CD4-positive, alpha-beta memory T cell (primary cell): ENCODE measurements at regions not wholly inside any gene's neighbourhood (a gene's known extent, or its start where the extent isn't known, plus 50 kb on each side); places are given as distances from the start of the nearest gene placed in this dataset.
"Not testable (repeated sequence)": the region's sequence is repeated elsewhere in the genome, so short reads cannot be mapped to it uniquely, and the experiment has no call there.

Experiments
- CTCF ChIA-PET: fragments of 350-600 bp; sonication (Branson Sonifier 250); formaldehyde crosslinking; loops from one replicate; lab custom pipeline; 2021; ENCODE audit warnings: inconsistent platforms; ENCODE audit not compliant: partially characterized antibody; lab: Charles Lee
- POLR2A ChIA-PET: fragments of 350-600 bp; sonication (Branson Sonifier 250); formaldehyde crosslinking; loops from one replicate; lab custom pipeline; 2021; ENCODE audit not compliant: partially characterized antibody; lab: Charles Lee
- DNase-seq, 5 donors: peaks; one replicate each; pipeline versions ENCODE4 v3.0.0 to v3.0.0-alpha.2; 2020 to 2022; ENCODE audit warnings: mixed read lengths in 1 of 5
- H3K27ac ChIP-seq: one replicate; pipeline ENCODE4 v1.7.0; 2013; ENCODE audit warnings: low read depth, low read length
- H3K27me3 ChIP-seq: 2 replicates; pipeline ENCODE4 v1.7.0; 2013; ENCODE audit warnings: mild to moderate bottlenecking, low read length, moderate library complexity; ENCODE audit not compliant: insufficient read depth
- H3K36me3 ChIP-seq: 2 replicates; pipeline ENCODE4 v1.7.0; 2013; ENCODE audit warnings: mild to moderate bottlenecking, low read length, moderate library complexity; ENCODE audit not compliant: insufficient read depth
- H3K4me1 ChIP-seq: 2 replicates; pipeline ENCODE4 v1.7.0; 2013; ENCODE audit warnings: mild to moderate bottlenecking, low read length, moderate library complexity; ENCODE audit not compliant: insufficient read depth
- H3K4me3 ChIP-seq, 2 donors: one replicate each; pipeline ENCODE4 v1.7.0; 2013; ENCODE audit warnings: low read length in 2 of 2, mild to moderate bottlenecking in 1 of 2
- H3K9me3 ChIP-seq, 2 donors: one replicate each; pipeline ENCODE4 v1.7.0; 2013; ENCODE audit warnings: low read length in 2 of 2, control low read depth in 1 of 2; ENCODE audit not compliant: control insufficient read depth in 1 of 2
- H3K27ac Mint-ChIP-seq, 7 donors: one replicate each; pipeline ENCODE4 v1.8.0; 2020 to 2021; ENCODE audit warnings: mixed read lengths in 7 of 7, mild to moderate bottlenecking in 6 of 7, inconsistent platforms in 3 of 7, moderate library complexity in 3 of 7
- H3K27me3 Mint-ChIP-seq, 2 donors: one replicate each; pipeline ENCODE4 v1.8.0; 2020 to 2021; ENCODE audit warnings: mixed read lengths in 2 of 2
- H3K36me3 Mint-ChIP-seq, 2 donors: one replicate each; pipeline ENCODE4 v1.8.0; 2020 to 2021; ENCODE audit warnings: mixed read lengths in 2 of 2, inconsistent platforms in 1 of 2, mild to moderate bottlenecking in 1 of 2
- H3K4me1 Mint-ChIP-seq, 4 donors: one replicate each; pipeline ENCODE4 v1.8.0; 2020 to 2021; ENCODE audit warnings: mixed read lengths in 4 of 4, mild to moderate bottlenecking in 1 of 4
- H3K4me3 Mint-ChIP-seq, 8 donors: one replicate each; pipeline ENCODE4 v1.8.0; 2020 to 2021; ENCODE audit warnings: mixed read lengths in 8 of 8, mild to moderate bottlenecking in 7 of 8, moderate library complexity in 6 of 8, inconsistent platforms in 3 of 8
- H3K9me3 Mint-ChIP-seq, 8 donors: one replicate each; pipeline ENCODE4 v1.8.0; 2020 to 2021; ENCODE audit warnings: mixed read lengths in 8 of 8, mild to moderate bottlenecking in 5 of 8, inconsistent platforms in 3 of 8, moderate library complexity in 1 of 8
- intact Hi-C: fragments of 100-400 bp; cut with micrococcal nuclease; formaldehyde crosslinking; loops from one replicate; pipeline ENCODE4 v1.15.1; 2023

DNA sequence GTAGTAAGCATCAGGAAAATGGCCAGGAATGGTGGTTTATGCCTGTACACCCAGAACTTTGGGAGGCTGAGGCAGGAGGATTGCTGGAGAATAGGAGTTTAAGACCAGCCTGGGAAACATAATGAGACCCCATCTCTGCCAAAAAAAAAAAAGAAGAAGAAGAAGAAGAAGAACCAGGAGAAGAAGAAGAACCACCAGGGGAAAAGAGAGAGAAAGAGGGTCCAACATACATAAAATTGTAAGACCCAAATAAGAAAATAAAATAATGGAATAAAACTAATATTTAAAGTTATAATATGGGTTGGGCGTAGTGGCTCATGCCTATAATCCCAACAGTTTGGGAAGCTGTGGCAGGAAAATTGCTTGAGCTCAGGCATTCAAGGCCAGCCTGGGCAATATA, 408.4 kb downstream of the ZFHX3 start:
- Histone ChIP-seq H3K27me3 (no peaks in the 10 kb centered on the region), H3K27ac (no peak overlapping the region), H3K4me3 (no peak overlapping the region), H3K9me3 (no peaks in the 10 kb centered on the region), H3K36me3 (no peaks in the 10 kb centered on the region), H3K4me1 (no peaks in the 10 kb centered on the region)
- Mint-ChIP-seq H3K36me3 (peaks cover 2 to 5% of the 10 kb centered on the region in 2 donors), H3K4me3 (no peak overlapping the region), H3K27me3 (no peaks in the 10 kb centered on the region), H3K27ac (peak overlapping the region in 1 of 7 donors; percentile 57), H3K9me3 (peaks cover 6 to 33% (median 22%) of the 10 kb centered on the region in 8 donors), H3K4me1 (peaks cover 0 to 3% (median 0%) of the 10 kb centered on the region in 4 donors)
- DNase-seq = no peak
- intact Hi-C loops = no loop called here
- CTCF ChIA-PET = no interaction called here
- POLR2A ChIA-PET = no interaction called here

DNA sequence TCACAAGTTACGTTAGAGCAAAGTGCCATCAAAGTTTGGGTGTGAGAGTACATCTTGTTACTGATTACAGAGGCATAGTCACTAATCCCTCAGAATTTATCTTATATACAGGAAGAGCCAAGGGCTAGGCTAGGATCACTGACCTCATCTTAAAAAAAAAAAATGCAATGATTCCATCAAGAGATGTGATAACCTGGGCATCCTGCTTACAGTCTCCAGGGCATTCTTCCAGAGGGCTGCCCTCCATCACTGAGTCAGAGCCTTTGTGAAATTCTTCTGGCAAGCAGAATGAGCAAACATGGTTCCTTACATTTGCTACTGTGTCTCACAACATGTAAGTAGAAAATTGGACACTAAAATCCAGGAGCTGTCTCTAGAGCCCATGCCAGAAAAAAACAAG, 410.6 kb downstream of the ZFHX3 start:
- Histone ChIP-seq H3K27ac (no peak overlapping the region), H3K9me3 (no peaks in the 10 kb centered on the region), H3K36me3 (no peaks in the 10 kb centered on the region), H3K4me3 (no peak overlapping the region), H3K27me3 (no peaks in the 10 kb centered on the region), H3K4me1 (no peaks in the 10 kb centered on the region)
- ChIA-PET POLR2A (no interaction called here), CTCF (no interaction called here)
- Mint-ChIP-seq H3K4me1 (peaks cover 0 to 3% (median 0%) of the 10 kb centered on the region in 4 donors), H3K4me3 (no peak overlapping the region), H3K27ac (no peak overlapping the region), H3K9me3 (peaks cover 6 to 30% (median 19%) of the 10 kb centered on the region in 8 donors), H3K36me3 (peaks cover 2 to 5% of the 10 kb centered on the region in 2 donors), H3K27me3 (no peaks in the 10 kb centered on the region)
- no peak for DNase-seq
- intact Hi-C loops = no loop called here

DNA sequence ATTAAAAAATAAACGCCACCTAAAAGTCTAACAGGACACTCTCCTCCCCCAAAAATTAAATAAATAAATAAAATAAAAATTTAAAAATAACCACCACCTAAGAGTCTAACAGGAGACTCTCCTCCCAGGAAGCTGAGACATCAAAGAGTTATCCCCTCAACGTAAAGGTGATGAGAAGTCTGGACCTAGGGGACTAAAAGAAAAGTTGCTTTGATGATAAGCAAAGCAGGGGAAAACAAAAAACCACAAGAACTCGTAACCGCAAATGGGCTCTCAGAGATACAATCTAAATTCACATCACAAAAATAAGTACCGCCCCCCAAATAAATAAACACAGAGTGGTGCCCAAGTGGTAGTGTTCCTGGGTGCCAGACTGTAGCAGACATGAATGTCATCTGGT, 412.2 kb downstream of the ZFHX3 start:
- no peak overlapping the region for H3K4me3 ChIP-seq
- H3K27me3 ChIP-seq = no peaks in the 10 kb centered on the region
- H3K36me3 Mint-ChIP-seq = peaks cover 2 to 5% of the 10 kb centered on the region in 2 donors
- H3K4me1 Mint-ChIP-seq = peaks cover 0 to 3% (median 0%) of the 10 kb centered on the region in 4 donors
- H3K4me1 ChIP-seq = no peaks in the 10 kb centered on the region
- CTCF ChIA-PET = no interaction called here
- POLR2A ChIA-PET = no interaction called here
- no peak overlapping the region for H3K27ac ChIP-seq
- no peak overlapping the region for H3K4me3 Mint-ChIP-seq
- no peaks in the 10 kb centered on the region for H3K9me3 ChIP-seq
- no peak overlapping the region for H3K27ac Mint-ChIP-seq
- no peak for DNase-seq
- no peaks in the 10 kb centered on the region for H3K27me3 Mint-ChIP-seq
- peaks cover 6 to 27% (median 16%) of the 10 kb centered on the region in 8 donors for H3K9me3 Mint-ChIP-seq
- H3K36me3 ChIP-seq = no peaks in the 10 kb centered on the region
- intact Hi-C loops = no loop called here

DNA sequence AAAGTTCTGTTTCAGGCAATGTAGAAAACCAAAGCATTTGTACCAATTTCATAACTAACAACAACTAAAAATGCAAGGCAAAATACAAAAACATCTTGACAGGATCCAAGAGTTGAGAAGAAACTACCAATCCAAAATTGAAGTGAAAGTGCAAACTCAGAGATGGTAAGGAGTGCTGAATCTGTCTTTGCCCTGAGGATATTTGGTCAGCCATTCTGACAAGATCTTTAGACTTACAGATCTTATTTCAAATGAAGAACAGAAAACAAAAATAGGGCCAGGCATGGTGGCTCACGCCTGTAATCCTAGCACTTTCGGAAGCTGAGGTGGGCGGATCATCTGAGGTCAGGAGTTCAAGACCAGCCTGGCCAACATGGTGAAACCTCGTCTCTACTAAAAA, 412.8 kb downstream of the ZFHX3 start:
- ChIA-PET POLR2A (no interaction called here), CTCF (no interaction called here)
- DNase-seq = no peak
- Histone ChIP-seq H3K4me3 (no peak overlapping the region), H3K9me3 (no peaks in the 10 kb centered on the region), H3K4me1 (no peaks in the 10 kb centered on the region), H3K27me3 (no peaks in the 10 kb centered on the region), H3K36me3 (no peaks in the 10 kb centered on the region), H3K27ac (no peak overlapping the region)
- Mint-ChIP-seq H3K27ac (no peak overlapping the region), H3K4me3 (no peak overlapping the region), H3K36me3 (peaks cover 2 to 5% of the 10 kb centered on the region in 2 donors), H3K9me3 (peaks cover 6 to 26% (median 16%) of the 10 kb centered on the region in 8 donors), H3K27me3 (no peaks in the 10 kb centered on the region), H3K4me1 (peaks cover 0 to 3% (median 0%) of the 10 kb centered on the region in 4 donors)
- intact Hi-C loops = no loop called here

DNA sequence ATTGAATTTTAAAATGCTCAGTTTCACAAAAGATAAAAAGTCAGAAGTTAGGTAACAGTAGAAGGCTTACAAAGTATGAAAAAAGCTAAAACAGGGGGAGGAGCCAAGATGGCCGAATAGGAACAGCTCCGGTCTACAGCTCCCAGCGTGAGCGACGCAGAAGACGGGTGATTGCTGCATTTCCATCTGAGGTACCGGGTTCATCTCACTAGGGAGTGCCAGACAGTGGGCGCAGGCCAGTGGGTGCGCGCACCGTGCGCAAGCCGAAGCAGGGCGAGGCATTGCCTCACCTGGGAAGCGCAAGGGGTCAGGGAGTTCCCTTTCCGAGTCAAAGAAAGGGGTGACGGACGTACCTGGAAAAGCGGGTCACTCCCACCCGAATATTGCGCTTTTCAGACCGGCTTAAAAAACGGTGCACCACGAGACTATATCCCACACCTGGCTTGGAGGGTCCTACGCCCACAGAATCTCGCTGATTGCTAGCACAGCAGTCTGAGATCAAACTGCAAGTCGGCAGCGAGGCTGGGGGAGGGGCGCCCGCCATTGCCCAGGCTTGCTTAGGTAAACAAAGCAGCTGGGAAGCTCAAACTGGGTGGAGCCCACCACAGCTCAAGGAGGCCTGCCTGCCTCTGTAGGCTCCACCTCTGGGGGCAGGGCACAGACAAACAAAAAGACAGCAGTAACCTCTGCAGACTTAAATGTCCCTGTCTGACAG, 420.6 kb downstream of the ZFHX3 start:
- H3K4me1 ChIP-seq, H3K27me3 Mint-ChIP-seq, H3K36me3 ChIP-seq, CTCF ChIA-PET, H3K27ac ChIP-seq, H3K4me3 ChIP-seq, H3K36me3 Mint-ChIP-seq, intact Hi-C loops, H3K27ac Mint-ChIP-seq, H3K27me3 ChIP-seq, DNase-seq, H3K4me1 Mint-ChIP-seq, POLR2A ChIA-PET, H3K9me3 ChIP-seq: not testable (repeated sequence)
- peak overlapping the region in 5 of 8 donors; percentile 31 to 65 (median 63) for H3K4me3 Mint-ChIP-seq
- H3K9me3 Mint-ChIP-seq = peaks cover 0 to 16% (median 12%) of the 10 kb centered on the region in 8 donors

DNA sequence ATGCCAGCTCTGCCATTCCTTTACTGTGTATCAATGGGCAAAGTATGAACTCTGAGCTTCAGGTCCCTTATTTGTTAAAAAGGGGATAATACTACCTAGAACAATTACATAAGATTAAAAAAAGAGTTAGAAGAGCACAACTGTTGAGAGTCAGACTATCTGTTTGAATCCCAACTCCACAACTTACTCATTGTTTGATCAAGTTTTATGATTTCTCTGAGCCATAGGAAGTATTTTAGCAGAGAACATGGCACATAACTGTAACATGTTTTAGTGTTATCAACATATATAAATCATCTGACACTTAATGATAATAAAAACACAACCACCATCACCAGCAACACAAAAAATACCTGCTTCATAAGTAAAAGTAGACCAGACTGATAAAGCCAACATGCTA, 421.3 kb downstream of the ZFHX3 start:
- H3K9me3 ChIP-seq = no peaks in the 10 kb centered on the region
- H3K9me3 Mint-ChIP-seq = peaks cover 0 to 16% (median 12%) of the 10 kb centered on the region in 8 donors
- peaks cover 2 to 3% of the 10 kb centered on the region in 2 donors for H3K36me3 Mint-ChIP-seq
- no peak overlapping the region for H3K27ac ChIP-seq
- no peak overlapping the region for H3K4me3 ChIP-seq
- no peak for DNase-seq
- intact Hi-C loops = no loop called here
- CTCF ChIA-PET = no interaction called here
- no peaks in the 10 kb centered on the region for H3K36me3 ChIP-seq
- no peaks in the 10 kb centered on the region for H3K4me1 ChIP-seq
- H3K4me1 Mint-ChIP-seq = no peaks in the 10 kb centered on the region
- no peaks in the 10 kb centered on the region for H3K27me3 ChIP-seq
- H3K4me3 Mint-ChIP-seq = peak overlapping the region in 2 of 8 donors; percentile 61 to 64
- H3K27me3 Mint-ChIP-seq = no peaks in the 10 kb centered on the region
- H3K27ac Mint-ChIP-seq = no peak overlapping the region
- POLR2A ChIA-PET = no interaction called here

DNA sequence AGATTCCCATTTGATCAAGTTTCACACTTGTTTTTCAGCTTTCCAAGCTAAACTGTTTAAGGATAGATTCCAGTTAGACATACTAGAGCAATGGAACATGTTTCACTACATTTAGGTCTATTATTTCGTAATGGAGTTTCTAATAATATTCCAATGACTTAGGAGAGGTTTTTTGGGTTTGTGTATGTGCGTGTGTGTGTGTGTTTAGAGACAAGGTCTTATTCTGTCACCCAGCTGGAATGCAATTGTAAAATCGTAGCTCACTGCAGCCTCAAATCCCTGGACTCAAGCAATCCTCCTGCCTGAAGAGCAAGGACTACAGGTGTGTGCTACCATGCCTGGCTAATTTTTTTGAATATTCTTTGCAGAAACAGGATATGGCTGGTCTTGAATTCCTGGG, 426.3 kb downstream of the ZFHX3 start:
- Mint-ChIP-seq H3K9me3 (peaks cover 0 to 10% (median 7%) of the 10 kb centered on the region in 8 donors), H3K36me3 (no peaks in the 10 kb centered on the region), H3K27ac (no peak overlapping the region), H3K4me1 (no peaks in the 10 kb centered on the region), H3K4me3 (no peak overlapping the region), H3K27me3 (no peaks in the 10 kb centered on the region)
- Histone ChIP-seq H3K36me3 (no peaks in the 10 kb centered on the region), H3K4me3 (no peak overlapping the region), H3K27ac (no peak overlapping the region), H3K4me1 (no peaks in the 10 kb centered on the region), H3K27me3 (no peaks in the 10 kb centered on the region), H3K9me3 (no peaks in the 10 kb centered on the region)
- no peak for DNase-seq
- ChIA-PET POLR2A (no interaction called here), CTCF (no interaction called here)
- intact Hi-C loops = no loop called here
